CD4-positive, CD25-positive, alpha-beta regulatory T cell (primary cell): ENCODE measurements at regions not wholly inside any gene's neighbourhood (a gene's known extent, or its start where the extent isn't known, plus 50 kb on each side); places are given as distances from the start of the nearest gene placed in this dataset.

Experiments
- ATAC-seq, 2 donors: fragments of 150-1000 bp; cut with Tn5 transposase; one replicate each; pipeline ENCODE4 v1.10.0; 2021; ENCODE audit warnings: low read depth in 2 of 2, moderate number of reproducible peaks in 2 of 2, moderate library complexity in 1 of 2
- DNase-seq, 3 donors: peaks; one replicate each; pipeline versions ENCODE4 v3.0.0 to v3.0.0-alpha.2; 2012 to 2022; ENCODE audit warnings: mixed read lengths in 1 of 3
- H3K27ac ChIP-seq: one replicate; pipeline ENCODE4 v1.7.0; 2013; ENCODE audit warnings: mild to moderate bottlenecking, low read length; ENCODE audit not compliant: insufficient read depth, poor library complexity, severe bottlenecking
- H3K27me3 ChIP-seq: one replicate; pipeline ENCODE4 v1.7.0; 2013; ENCODE audit warnings: low read length; ENCODE audit not compliant: control insufficient read depth, insufficient read depth
- H3K36me3 ChIP-seq: one replicate; pipeline ENCODE4 v1.7.0; 2013; ENCODE audit warnings: mild to moderate bottlenecking, low read length, moderate library complexity; ENCODE audit not compliant: control insufficient read depth, insufficient read depth
- H3K4me1 ChIP-seq: 2 replicates; pipeline ENCODE4 v1.7.0; 2013; ENCODE audit warnings: mild to moderate bottlenecking, low read length; ENCODE audit not compliant: insufficient read depth, control insufficient read depth, poor library complexity, severe bottlenecking
- H3K4me3 ChIP-seq: one replicate; pipeline ENCODE4 v1.7.0; 2013; ENCODE audit warnings: low read depth, mild to moderate bottlenecking, low read length, moderate library complexity
- H3K9me3 ChIP-seq, 2 experiments: 1 replicate in 1 of 2; 2 replicates in 1 of 2; pipeline ENCODE4 v1.7.0; 2013; ENCODE audit warnings: low read length in 2 of 2, mild to moderate bottlenecking in 1 of 2, moderate library complexity in 1 of 2; ENCODE audit not compliant: control insufficient read depth in 2 of 2
- H3K27ac Mint-ChIP-seq, 3 donors: one replicate each; pipeline ENCODE4 v1.8.0; 2020 to 2022; ENCODE audit warnings: mild to moderate bottlenecking in 3 of 3, mixed read lengths in 3 of 3, moderate library complexity in 2 of 3
- H3K27me3 Mint-ChIP-seq: one replicate; pipeline ENCODE4 v1.8.0; 2022; ENCODE audit warnings: mild to moderate bottlenecking, mixed read lengths
- H3K36me3 Mint-ChIP-seq: one replicate; pipeline ENCODE4 v1.8.0; 2020; ENCODE audit warnings: mixed read lengths
- H3K4me1 Mint-ChIP-seq, 4 donors: one replicate each; pipeline ENCODE4 v1.8.0; 2020 to 2022; ENCODE audit warnings: mixed read lengths in 4 of 4, mild to moderate bottlenecking in 1 of 4
- H3K4me3 Mint-ChIP-seq, 4 donors: one replicate each; pipeline ENCODE4 v1.8.0; 2020 to 2022; ENCODE audit warnings: mild to moderate bottlenecking in 4 of 4, mixed read lengths in 4 of 4, moderate library complexity in 3 of 4
- H3K9me3 Mint-ChIP-seq, 7 donors: one replicate each; pipeline ENCODE4 v1.8.0; 2020 to 2022; ENCODE audit warnings: mixed read lengths in 7 of 7, mild to moderate bottlenecking in 3 of 7, moderate library complexity in 2 of 7

DNA sequence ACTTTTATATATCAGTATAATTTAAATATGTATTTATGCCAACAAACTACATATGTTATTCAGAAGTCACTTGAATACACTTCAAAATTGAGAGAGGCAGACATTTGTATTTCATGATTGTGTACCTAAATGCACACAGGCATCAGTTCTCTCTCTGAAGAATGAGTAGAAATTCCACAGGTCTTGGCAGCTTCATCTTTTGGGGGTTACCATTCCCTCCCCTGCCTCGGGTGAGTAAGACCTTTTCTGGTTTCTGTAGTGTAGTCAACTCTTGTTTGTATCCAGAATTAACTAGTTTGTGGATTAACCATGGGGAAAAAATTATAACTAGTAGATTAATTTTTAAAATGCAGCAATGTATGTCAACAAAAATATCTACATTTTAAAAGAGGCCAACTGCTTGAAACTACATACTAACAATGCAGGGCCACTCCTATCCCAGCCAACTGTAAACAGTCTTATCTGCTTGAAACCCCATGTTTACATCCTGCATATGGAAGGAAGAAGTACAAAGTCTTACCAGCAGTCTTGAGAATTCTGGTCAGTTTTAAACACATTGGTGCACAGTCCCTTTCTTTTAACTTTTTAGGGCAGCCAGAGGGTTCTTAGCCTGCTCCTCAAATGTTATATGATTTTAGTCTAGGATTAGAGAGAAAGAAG lies 339.6 kb upstream of the KIF2A start:
- Histone ChIP-seq H3K27ac (no peak overlapping the region), H3K9me3 (no peaks in the 10 kb centered on the region), H3K4me3 (no peak overlapping the region), H3K36me3 (no peaks in the 10 kb centered on the region), H3K27me3 (peaks cover 2% of the 10 kb centered on the region), H3K4me1 (no peaks in the 10 kb centered on the region)
- Mint-ChIP-seq H3K4me3 (no peak overlapping the region), H3K9me3 (peaks cover 0 to 6% (median 0%) of the 10 kb centered on the region in 7 donors), H3K27me3 (peaks cover 4% of the 10 kb centered on the region), H3K27ac (no peak overlapping the region), H3K4me1 (peaks cover 0 to 5% (median 0%) of the 10 kb centered on the region in 4 donors), H3K36me3 (no peaks in the 10 kb centered on the region)
- no peak for DNase-seq
- no peak for ATAC-seq

DNA sequence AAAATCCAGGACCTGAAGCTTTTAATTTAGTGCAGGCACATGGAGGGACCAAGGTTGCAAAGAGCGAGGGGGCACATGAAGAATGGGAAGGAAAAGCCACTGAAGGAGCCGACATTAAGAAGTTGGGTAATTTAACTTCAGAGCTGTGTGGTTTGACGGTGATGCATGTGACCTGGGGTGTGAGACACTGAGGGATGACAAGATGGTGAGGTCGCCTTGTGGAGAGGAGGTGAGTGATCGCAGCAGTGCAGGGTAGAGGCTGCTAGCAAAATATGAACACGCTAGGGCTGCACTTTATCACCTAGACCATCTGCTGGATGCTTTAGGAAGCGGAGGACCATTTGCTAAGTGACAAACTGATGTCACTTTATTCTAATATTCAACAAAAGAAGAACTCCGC lies 339.0 kb upstream of the KIF2A start:
- H3K4me1 ChIP-seq, result no peaks in the 10 kb centered on the region
- DNase-seq (no peak), ATAC-seq (no peak)
- H3K27me3 ChIP-seq, result peaks cover 2% of the 10 kb centered on the region
- H3K4me1 Mint-ChIP-seq, result peaks cover 0 to 5% (median 0%) of the 10 kb centered on the region in 4 donors
- no peak overlapping the region for H3K4me3 Mint-ChIP-seq
- peaks cover 0 to 6% (median 1%) of the 10 kb centered on the region in 7 donors for H3K9me3 Mint-ChIP-seq
- no peak overlapping the region for H3K27ac Mint-ChIP-seq
- H3K36me3 Mint-ChIP-seq, result no peaks in the 10 kb centered on the region
- no peak overlapping the region for H3K27ac ChIP-seq
- no peaks in the 10 kb centered on the region for H3K9me3 ChIP-seq
- H3K27me3 Mint-ChIP-seq, result peaks cover 4% of the 10 kb centered on the region
- no peak overlapping the region for H3K4me3 ChIP-seq
- no peaks in the 10 kb centered on the region for H3K36me3 ChIP-seq

DNA sequence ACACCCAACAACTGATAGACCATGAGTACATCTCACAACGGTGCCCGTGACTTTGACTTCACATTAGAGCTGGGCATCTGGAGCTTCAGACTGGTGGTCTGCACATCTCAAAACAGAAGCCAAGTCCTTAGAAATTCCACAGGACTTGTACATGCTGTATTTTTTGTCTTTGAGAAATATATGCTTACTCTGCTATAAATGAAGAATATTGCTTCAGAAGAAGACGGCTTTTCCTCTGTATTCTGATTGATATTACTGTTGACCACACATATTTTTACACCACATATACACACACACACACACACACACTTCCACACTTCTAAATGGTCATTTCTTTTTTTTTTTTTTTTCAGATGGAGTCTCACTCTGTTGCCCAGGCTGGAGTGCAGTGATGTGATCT lies 338.3 kb upstream of the KIF2A start:
- DNase-seq (no peak), ATAC-seq (no peak)
- Mint-ChIP-seq H3K36me3 (no peaks in the 10 kb centered on the region), H3K9me3 (peaks cover 0 to 6% (median 1%) of the 10 kb centered on the region in 7 donors), H3K27ac (no peak overlapping the region), H3K4me1 (peaks cover 0 to 5% (median 0%) of the 10 kb centered on the region in 4 donors), H3K27me3 (peaks cover 4% of the 10 kb centered on the region), H3K4me3 (no peak overlapping the region)
- Histone ChIP-seq H3K27me3 (peaks cover 2% of the 10 kb centered on the region), H3K4me3 (no peak overlapping the region), H3K36me3 (no peaks in the 10 kb centered on the region), H3K4me1 (no peaks in the 10 kb centered on the region), H3K27ac (no peak overlapping the region), H3K9me3 (no peaks in the 10 kb centered on the region)

DNA sequence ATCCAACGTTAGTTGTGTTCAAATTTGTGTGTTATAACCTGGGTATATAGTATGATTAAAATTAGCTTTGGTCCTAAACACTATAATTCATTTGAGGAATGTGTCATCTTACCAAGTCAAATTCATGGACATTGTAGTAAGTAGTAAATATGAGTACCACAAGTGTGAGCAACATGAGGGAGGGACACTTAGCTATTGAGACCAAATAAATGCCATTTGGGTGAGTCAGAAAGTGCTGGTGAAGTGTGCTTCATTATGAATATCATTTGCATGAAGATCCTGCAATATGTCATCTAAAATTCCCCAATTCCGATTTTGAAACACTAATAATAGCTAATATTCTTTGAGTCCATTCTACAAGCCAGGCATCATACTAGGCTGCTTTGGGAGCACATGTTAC lies 336.7 kb upstream of the KIF2A start:
- Histone ChIP-seq H3K4me1 (no peaks in the 10 kb centered on the region), H3K36me3 (no peaks in the 10 kb centered on the region), H3K27ac (no peak overlapping the region), H3K9me3 (no peaks in the 10 kb centered on the region), H3K27me3 (peaks cover 2% of the 10 kb centered on the region), H3K4me3 (no peak overlapping the region)
- no peak overlapping the region for H3K27ac Mint-ChIP-seq
- H3K9me3 Mint-ChIP-seq, result peaks cover 0 to 7% (median 2%) of the 10 kb centered on the region in 7 donors
- no peak overlapping the region for H3K4me3 Mint-ChIP-seq
- no peak for ATAC-seq
- no peaks in the 10 kb centered on the region for H3K36me3 Mint-ChIP-seq
- peaks cover 0 to 5% (median 0%) of the 10 kb centered on the region in 4 donors for H3K4me1 Mint-ChIP-seq
- peaks cover 7% of the 10 kb centered on the region for H3K27me3 Mint-ChIP-seq
- no peak for DNase-seq

GRCh38 chr5:61969755-61970154 lies 336.3 kb upstream of the KIF2A start:
- no peaks in the 10 kb centered on the region for H3K4me1 ChIP-seq
- no peak overlapping the region for H3K27ac ChIP-seq
- Mint-ChIP-seq H3K9me3 (peaks cover 0 to 7% (median 2%) of the 10 kb centered on the region in 7 donors), H3K27me3 (peaks cover 7% of the 10 kb centered on the region), H3K4me1 (peaks cover 0 to 5% (median 0%) of the 10 kb centered on the region in 4 donors), H3K27ac (no peak overlapping the region), H3K4me3 (no peak overlapping the region), H3K36me3 (no peaks in the 10 kb centered on the region)
- peaks cover 2% of the 10 kb centered on the region for H3K27me3 ChIP-seq
- no peak overlapping the region for H3K4me3 ChIP-seq
- no peaks in the 10 kb centered on the region for H3K36me3 ChIP-seq
- ATAC-seq (no peak), DNase-seq (no peak)
- H3K9me3 ChIP-seq, result no peaks in the 10 kb centered on the region

DNA sequence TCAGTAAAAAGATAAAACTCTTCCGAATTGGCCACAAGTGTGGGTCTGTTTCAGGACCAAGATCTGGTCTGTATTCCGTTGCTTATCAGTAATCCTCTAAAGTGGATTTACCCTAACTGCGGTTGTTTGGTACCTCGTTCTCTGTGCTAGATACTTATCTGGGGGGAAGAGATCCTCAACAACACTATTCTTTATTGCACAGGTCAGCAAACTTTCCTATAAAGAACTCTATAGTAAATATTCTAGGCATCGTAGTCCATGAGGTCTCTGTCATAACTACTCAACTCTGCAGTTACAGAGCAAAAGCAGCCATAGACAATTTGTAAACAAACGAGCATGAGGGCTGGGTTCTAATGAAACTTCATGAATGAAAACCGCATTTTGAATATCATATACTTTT lies 335.8 kb upstream of the KIF2A start:
- Histone ChIP-seq H3K27ac (no peak overlapping the region), H3K36me3 (no peaks in the 10 kb centered on the region), H3K4me1 (no peaks in the 10 kb centered on the region), H3K27me3 (peaks cover 2% of the 10 kb centered on the region), H3K9me3 (no peaks in the 10 kb centered on the region), H3K4me3 (no peak overlapping the region)
- Mint-ChIP-seq H3K4me3 (no peak overlapping the region), H3K9me3 (peaks cover 0 to 7% (median 2%) of the 10 kb centered on the region in 7 donors), H3K27me3 (peaks cover 7% of the 10 kb centered on the region), H3K27ac (no peak overlapping the region), H3K36me3 (no peaks in the 10 kb centered on the region), H3K4me1 (peaks cover 0 to 5% (median 0%) of the 10 kb centered on the region in 4 donors)
- ATAC-seq (no peak), DNase-seq (no peak)

GRCh38 chr5:61974680-61975079 lies 331.3 kb upstream of the KIF2A start:
- H3K4me3 Mint-ChIP-seq, result no peak overlapping the region
- H3K9me3 Mint-ChIP-seq, result peaks cover 0 to 5% (median 4%) of the 10 kb centered on the region in 7 donors
- ATAC-seq (no peak), DNase-seq (no peak)
- H3K36me3 ChIP-seq, result no peaks in the 10 kb centered on the region
- H3K27me3 Mint-ChIP-seq, result peaks cover 4% of the 10 kb centered on the region
- no peaks in the 10 kb centered on the region for H3K36me3 Mint-ChIP-seq
- H3K27ac Mint-ChIP-seq, result no peak overlapping the region
- no peaks in the 10 kb centered on the region for H3K9me3 ChIP-seq
- H3K27ac ChIP-seq, result no peak overlapping the region
- no peaks in the 10 kb centered on the region for H3K4me1 Mint-ChIP-seq
- H3K4me1 ChIP-seq, result no peaks in the 10 kb centered on the region
- H3K27me3 ChIP-seq, result no peaks in the 10 kb centered on the region
- no peak overlapping the region for H3K4me3 ChIP-seq

DNA sequence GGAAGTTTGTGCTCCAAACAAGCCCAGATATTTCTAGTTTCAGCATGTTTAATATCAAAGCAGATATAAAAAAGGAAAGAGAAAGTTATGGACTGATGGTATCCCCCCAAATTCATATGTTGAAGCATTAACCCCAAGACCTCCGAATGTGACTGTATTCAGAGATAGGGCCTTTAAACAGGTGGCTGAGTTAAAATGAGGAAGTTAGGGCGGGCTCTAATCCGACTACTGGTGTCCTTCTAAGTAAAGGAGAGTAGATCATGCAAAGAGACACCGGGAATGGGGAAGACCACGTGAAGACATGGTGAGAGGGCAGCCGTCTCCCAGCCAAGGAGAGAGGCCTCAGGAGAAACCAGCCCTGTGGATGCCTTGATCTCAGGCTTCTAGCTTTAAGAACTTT lies 324.1 kb upstream of the KIF2A start:
- H3K27ac ChIP-seq, result no peak overlapping the region
- no peaks in the 10 kb centered on the region for H3K36me3 Mint-ChIP-seq
- H3K9me3 ChIP-seq, result no peaks in the 10 kb centered on the region
- H3K4me1 ChIP-seq, result no peaks in the 10 kb centered on the region
- H3K4me3 Mint-ChIP-seq, result no peak overlapping the region
- no peak for ATAC-seq
- peaks cover 12% of the 10 kb centered on the region for H3K27me3 Mint-ChIP-seq
- no peaks in the 10 kb centered on the region for H3K27me3 ChIP-seq
- H3K27ac Mint-ChIP-seq, result peak overlapping the region in 1 of 3 donors; percentile 18
- H3K36me3 ChIP-seq, result no peaks in the 10 kb centered on the region
- no peak overlapping the region for H3K4me3 ChIP-seq
- no peak for DNase-seq
- no peaks in the 10 kb centered on the region for H3K4me1 Mint-ChIP-seq
- H3K9me3 Mint-ChIP-seq, result peaks cover 0 to 13% (median 4%) of the 10 kb centered on the region in 7 donors
